Suprapubic skin (tissue), 4 donors: ENCODE measurements at regions not wholly inside any gene's neighbourhood (a gene's known extent, or its start where the extent isn't known, plus 50 kb on each side); places are given as distances from the start of the nearest gene placed in this dataset.

ENCODE experiments used
- CTCF ChIP-seq, 2 donors: fragments of 200-600 bp in 1 of 2; fragments of 450-650 bp in 1 of 2; sonication (generic) in 1 of 2; IDR thresholded peaks; one replicate each; pipeline ENCODE4 v1.5.1; 2016 to 2019; ENCODE audit warnings: antibody characterized with exemption in 2 of 2, mild to moderate bottlenecking in 1 of 2, moderate library complexity in 1 of 2
- EP300 ChIP-seq: sonication (generic); formaldehyde crosslinking; IDR thresholded peaks from one replicate; pipeline ENCODE4 v1.6.1; 2017; ENCODE audit warnings: antibody characterized with exemption
- POLR2A ChIP-seq, 2 donors: fragments of 450-650 bp; IDR thresholded peaks; one replicate each; pipeline ENCODE4 v1.6.1; 2017; ENCODE audit warnings: antibody characterized with exemption in 2 of 2, mild to moderate bottlenecking in 2 of 2, moderate library complexity in 2 of 2
- POLR2AphosphoS5 ChIP-seq, 3 donors: sonication (generic); formaldehyde crosslinking; IDR thresholded peaks; one replicate each; pipeline ENCODE4 v1.6.1; 2017; ENCODE audit warnings: antibody characterized with exemption in 3 of 3

GRCh38 chr15:59817053-59817452 lies 127.9 kb upstream of the BNIP2 start:
- no peak for TF ChIP-seq POLR2A (IDR thresholded peaks at IDR 0.05)
- TF ChIP-seq CTCF (IDR thresholded peaks at IDR 0.05) = no peak
- no peak for TF ChIP-seq POLR2AphosphoS5 (IDR thresholded peaks at IDR 0.05)
- no peak for TF ChIP-seq EP300
